GM18502 (cell line): ENCODE measurements at regions not wholly inside any gene's neighbourhood (a gene's known extent, or its start where the extent isn't known, plus 50 kb on each side); places are given as distances from the start of the nearest gene placed in this dataset.

Experiments used
- ATAC-seq: cut with Tn5 transposase; IDR thresholded peaks from one replicate; pipeline ENCODE4 v1.9.1; 2021; ENCODE audit warnings: mild to moderate bottlenecking; ENCODE audit not compliant: unreplicated experiment, poor library complexity

GRCh38 chr3:104548401-104548800 lies 818.3 kb upstream of the ALCAM start:
- no peak for ATAC-seq

DNA sequence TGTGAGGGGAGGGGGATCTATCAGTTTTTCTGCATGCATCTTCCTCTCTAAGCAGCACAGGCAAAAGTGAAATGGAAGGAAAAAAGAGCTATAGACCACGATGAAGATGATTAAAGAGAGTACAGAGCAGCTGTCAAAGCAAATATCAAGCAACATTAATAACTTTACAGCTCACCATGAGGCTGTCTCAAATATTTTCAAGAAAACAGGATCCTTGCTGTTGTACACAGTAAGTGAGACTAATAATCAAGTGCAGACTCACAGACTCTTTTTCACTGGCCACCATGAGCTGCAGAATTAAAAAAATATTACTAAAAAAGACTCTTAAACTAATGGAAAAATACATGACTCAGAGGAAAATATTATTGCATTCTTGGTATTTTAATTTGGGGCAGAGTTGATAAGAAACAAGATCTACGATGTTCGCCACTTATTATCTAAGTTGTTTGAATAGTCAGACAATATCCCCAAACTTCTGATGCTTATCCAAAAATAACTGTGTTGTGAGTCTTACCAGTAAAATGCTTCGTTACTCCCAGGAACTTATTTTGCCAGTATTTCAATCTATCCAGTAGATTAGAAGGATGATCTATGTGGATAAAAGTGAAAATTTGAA lies 817.5 kb upstream of the ALCAM start:
- ATAC-seq: no peak

DNA sequence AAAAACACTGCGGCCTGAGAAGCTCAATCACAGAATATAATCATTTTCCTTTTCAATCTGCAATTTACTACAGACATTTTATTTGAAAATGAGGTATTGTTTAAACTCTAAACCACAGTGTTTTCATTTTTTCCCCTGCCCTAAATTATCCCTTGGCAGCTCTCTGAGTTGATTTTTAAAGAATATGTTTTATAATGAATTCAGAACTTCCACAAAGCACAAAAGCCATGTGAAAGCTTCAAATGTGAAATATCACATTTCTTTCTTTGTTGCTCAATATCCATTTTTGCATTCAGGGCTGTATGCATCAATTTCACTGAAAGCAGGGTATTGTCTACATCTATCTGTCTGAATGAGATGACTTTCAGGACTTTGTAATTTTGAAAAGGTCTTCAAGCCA lies 813.6 kb upstream of the ALCAM start:
- ATAC-seq: no peak

DNA sequence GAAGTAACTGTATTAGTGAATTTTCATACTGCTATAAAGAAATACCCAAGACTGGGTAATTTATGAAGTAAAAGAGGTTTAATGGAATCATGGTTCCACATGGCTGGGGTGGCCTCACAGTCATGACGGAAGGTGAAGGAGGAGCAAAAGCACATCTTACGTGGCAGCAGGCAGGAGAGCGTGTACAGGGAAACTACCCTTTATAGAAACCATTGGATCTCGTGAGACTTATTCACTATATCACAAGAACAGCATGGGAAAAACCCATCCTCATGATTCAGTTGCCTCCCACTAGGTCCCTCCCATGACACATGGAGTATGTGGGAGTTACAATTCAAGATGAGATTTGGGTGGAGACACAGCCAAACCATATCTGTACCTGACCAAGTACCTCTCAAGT lies 812.3 kb upstream of the ALCAM start:
- no peak for ATAC-seq

- ATAC-seq: no peak
These were observed 811.0 kb upstream of the ALCAM start for GRCh38 chr3:104555728-104556127.

GRCh38 chr3:104556372-104557078 lies 810.2 kb upstream of the ALCAM start:
- peak; percentile 48 for ATAC-seq

DNA sequence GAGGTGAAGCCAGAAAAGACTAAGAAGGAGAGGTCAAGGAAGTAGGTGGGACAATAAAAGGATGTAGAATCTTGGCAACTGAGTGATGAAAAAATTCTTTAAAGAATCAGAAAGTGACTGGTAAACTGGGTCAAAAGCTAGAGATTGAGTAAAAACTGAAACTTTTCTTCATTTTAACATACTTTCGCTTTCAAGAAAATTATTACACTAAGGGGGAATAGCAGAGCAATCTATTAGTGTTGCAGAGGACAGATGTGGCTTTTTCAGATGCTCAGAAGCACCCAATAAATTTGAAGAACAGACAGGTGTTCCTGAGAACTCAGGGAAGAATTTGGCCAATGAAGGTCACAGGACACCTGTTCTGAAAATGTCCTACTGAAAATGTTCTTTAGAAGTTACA lies 805.4 kb upstream of the ALCAM start:
- ATAC-seq: peak; percentile 48

DNA sequence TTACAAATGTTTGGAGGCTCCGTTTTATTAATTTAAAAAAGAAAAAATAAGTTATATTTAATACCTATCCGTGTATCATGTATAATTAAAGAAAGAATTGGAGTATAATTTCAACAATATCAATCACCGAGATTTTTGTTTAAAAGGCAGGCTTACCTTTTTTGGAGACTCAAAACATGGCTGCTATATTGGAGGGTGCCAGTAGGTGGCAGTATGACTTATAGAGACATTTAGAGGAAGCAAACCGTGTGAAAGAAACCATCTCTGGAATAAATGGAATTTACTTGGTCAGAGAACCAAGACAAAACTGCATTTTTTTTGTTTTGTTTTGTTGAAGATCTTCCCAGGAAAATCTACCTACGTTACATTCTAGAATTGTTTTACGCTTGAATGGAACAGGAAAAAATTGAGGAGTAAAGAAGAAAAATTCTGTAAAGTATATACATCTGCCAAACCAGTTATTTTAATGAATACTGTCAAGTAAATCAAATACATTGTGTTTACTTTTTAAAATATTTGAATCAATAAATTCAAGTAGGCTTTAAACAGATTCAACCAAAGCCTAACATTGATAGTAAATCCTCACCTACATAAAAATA lies 802.6 kb upstream of the ALCAM start:
- no peak for ATAC-seq

GRCh38 chr3:104566054-104566453 lies 800.7 kb upstream of the ALCAM start:
- no peak for ATAC-seq

DNA sequence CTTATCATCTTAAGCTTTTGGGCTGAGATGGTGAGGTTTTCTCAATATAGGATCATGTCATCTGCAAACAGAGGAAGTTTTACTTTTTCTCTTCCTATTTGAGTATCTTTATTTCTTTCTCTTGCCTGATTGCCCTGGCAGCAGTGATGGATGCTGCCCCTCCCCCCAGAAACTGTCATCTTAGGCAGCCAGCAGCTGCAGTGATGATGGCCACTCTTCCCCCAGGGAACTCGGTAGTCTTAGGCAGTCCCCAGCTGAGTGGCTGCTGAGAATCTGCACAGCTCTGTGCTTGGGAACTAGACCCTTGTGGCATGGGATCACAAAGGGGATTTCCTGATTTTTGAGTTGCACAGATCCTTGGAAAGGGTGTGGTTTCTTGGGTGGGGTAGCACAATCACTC lies 791.1 kb upstream of the ALCAM start:
- no peak for ATAC-seq

GRCh38 chr3:104578558-104578957 lies 788.2 kb upstream of the ALCAM start:
- no peak for ATAC-seq

- no peak for ATAC-seq
These were observed 784.6 kb upstream of the ALCAM start for GRCh38 chr3:104582092-104582491.

DNA sequence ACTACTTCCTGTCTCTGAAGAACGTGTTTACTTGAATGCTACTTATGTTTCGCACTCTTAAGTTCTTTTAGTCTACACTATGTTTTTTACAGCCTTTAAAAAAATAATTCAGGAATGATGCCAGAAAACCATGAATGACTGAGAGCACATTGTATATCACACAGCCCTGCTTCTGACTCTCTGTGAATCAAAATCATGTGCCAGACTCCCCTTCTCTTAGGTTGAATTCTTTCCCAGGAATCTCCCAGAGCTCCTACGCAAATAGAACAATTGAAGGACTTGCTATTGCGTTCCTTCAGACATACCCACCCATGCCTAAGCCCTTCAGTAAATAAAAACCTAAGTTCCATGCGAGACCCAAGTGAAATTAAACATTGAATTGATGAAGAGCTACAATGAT lies 782.0 kb upstream of the ALCAM start:
- no peak for ATAC-seq

GRCh38 chr3:104586344-104586743 lies 780.4 kb upstream of the ALCAM start:
- ATAC-seq: no peak

DNA sequence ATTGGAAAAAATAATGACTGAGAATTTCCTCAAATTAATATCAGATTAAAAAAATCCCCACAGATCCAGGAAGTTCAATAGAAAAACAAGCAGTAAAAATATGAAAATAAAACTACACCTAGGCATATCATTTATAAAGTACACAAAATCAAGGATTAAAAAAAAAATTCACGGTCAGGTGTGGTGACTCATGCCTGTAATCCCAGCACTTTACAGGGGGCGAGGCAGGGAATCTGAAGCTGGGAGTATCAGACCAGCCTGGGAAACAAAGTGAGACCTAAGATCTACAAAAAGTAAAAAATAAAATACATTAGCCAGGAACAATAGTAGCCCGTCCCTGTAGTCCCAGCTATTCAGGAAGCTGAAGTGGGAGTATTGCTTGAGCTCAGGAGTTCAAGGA lies 778.3 kb upstream of the ALCAM start:
- no peak for ATAC-seq

DNA sequence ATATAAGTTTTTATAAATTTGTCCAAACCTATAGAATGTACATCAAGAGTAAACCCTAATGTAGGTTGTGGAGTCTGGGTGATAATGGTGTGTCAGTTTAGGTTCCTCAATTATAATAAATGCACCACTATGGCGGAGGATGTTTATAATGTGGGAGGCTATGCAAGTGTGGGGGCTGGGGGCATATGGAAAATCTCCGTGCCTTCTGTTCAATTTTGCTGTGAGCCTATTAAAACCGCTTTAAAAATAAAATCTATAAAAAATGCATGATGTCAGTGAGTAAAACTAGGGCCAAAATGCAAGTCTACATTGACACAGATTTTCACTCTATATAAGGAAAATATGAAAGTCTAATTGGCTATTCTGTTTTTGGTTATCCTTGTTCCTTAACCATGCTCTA lies 774.9 kb upstream of the ALCAM start:
- ATAC-seq: no peak

DNA sequence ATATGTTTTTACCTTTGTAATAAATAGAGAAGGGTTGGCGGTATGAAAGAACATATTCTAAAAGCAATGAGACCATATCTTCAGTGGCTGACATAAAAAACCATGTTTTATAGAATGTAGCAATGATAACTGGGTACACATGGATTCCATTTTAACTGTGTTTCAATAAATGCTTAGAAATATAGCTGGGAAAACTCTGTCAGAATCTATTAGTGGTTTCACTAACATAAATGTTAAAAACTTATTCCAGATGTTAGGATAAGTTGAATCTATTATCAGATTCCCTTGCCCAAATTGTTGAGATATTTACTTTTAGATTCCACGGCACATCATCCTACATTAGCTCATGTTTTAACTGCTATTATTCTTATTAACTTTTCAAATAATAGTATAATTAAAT lies 772.2 kb upstream of the ALCAM start:
- no peak for ATAC-seq

GRCh38 chr3:104596054-104596453 lies 770.7 kb upstream of the ALCAM start:
- ATAC-seq: no peak

GRCh38 chr3:104596551-104596950 lies 770.2 kb upstream of the ALCAM start:
- peak; percentile 94 for ATAC-seq

- ATAC-seq: no peak
These were observed 767.7 kb upstream of the ALCAM start for GRCh38 chr3:104598848-104599511.

GRCh38 chr3:104604326-104605010 lies 762.2 kb upstream of the ALCAM start:
- no peak for ATAC-seq
